ENCODE measurements at regions not wholly inside any gene's neighbourhood (a gene's known extent, or its start where the extent isn't known, plus 50 kb on each side); places are given as distances from the start of the nearest gene placed in this dataset.

DNA sequence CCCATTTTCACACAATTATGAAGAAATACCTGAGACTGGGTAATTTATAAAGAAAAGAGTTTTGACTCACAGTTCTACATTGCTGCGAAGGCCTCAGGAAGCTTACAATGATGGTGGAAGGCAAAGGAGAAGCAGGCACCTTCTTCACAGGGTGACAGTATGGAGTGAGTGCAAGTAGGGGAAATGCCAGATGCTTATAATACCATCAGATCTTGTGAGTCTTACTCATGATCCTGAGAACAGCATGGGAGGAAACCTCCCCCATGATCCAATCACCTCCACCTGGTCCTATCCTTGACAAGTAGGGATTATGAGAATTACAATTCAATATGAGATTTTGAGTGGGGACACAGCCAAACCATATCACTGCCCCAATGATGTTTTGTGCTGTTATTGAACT lies 189.3 kb upstream of the CRY1 start (continued):
- TF ChIP-seq, protein P1, sequence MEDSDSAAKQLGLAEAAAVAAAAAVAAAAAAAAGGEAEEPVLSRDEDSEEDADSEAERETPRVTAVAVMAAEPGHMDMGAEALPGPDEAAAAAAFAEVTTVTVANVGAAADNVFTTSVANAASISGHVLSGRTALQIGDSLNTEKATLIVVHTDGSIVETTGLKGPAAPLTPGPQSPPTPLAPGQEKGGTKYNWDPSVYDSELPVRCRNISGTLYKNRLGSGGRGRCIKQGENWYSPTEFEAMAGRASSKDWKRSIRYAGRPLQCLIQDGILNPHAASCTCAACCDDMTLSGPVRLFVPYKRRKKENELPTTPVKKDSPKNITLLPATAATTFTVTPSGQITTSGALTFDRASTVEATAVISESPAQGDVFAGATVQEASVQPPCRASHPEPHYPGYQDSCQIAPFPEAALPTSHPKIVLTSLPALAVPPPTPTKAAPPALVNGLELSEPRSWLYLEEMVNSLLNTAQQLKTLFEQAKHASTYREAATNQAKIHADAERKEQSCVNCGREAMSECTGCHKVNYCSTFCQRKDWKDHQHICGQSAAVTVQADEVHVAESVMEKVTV (CRISPR knock-in tag; IDR thresholded peaks at IDR 0.05) = no peak
- TF ChIP-seq ZNF140 (CRISPR knock-in tag; IDR thresholded peaks at IDR 0.05) = no peak

DNA sequence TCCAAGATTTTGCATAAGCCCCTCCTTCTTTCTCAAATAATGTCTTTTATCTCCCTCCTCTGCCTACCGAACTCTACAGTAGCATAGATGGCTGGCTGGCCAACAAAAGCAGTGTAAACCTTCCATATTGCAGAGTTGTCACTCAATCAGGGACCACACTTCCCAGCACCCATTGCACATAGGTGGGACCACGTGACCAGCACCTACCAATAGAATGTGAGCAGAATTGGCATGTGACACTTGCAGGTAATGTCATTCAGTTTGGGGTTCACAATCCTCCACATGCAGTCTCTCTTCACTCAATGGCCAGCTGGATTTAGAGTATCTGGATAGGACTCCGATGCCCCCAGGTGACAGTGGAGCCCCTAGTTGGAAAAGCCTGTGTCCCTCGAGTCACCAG lies 190.3 kb upstream of the CRY1 start:
- Histone ChIP-seq H4K20me1 (replicated peaks; ENCODE audit: control insufficient read depth, insufficient read depth, low read length) (no peaks in the 10 kb centered on the region), H3K9me3 (replicated peaks; ENCODE audit: control insufficient read depth, insufficient read depth, low read depth, low read length) (no peaks in the 10 kb centered on the region), H3K4me1 (replicated peaks in 1 of 2; ENCODE audit: control insufficient read depth in 2 of 2, insufficient read depth in 2 of 2, low read length in 2 of 2) (no peaks in the 10 kb centered on the region), H3K27ac (ENCODE audit: extremely low read depth, low read depth, low read length) (no peak overlapping the region), H3K9me1 (ENCODE audit: control insufficient read depth, insufficient read depth, low read length) (no peaks in the 10 kb centered on the region), H3K79me2 (ENCODE audit: control insufficient read depth, insufficient read depth, low read length) (no peaks in the 10 kb centered on the region), H3K9ac (ENCODE audit: insufficient read depth in 1 of 2, low read depth in 2 of 2, low read length in 2 of 2) (no peak overlapping the region), H3K4me2 (ENCODE audit: insufficient read depth, low read length) (no peak overlapping the region), H3K36me3 (ENCODE audit: control insufficient read depth, insufficient read depth, low read length) (no peaks in the 10 kb centered on the region), H3K4me3 (no peak overlapping the region), H3K27me3 (ENCODE audit: control insufficient read depth in 2 of 2, insufficient read depth in 2 of 2, low read length in 2 of 2) (0 out of 5 replicates have a peak, but pooled peaks cover 0 to under 1% of the 10 kb centered on the region in 2 experiments), H2AFZ (ENCODE audit: low read depth, low read length) (no peak overlapping the region)
- TF ChIP-seq CBFA2T2 (conservative IDR thresholded peaks at IDR 0.05) (peak; percentile 35; the same call in 1 of the 2 replicates), NFYB (IDR thresholded peaks at IDR 0.05; ENCODE audit: extremely low read depth, insufficient read length) (peak; percentile 22), RBM15 (IDR thresholded peaks at IDR 0.05; ENCODE audit: insufficient read depth, low read length) (no peak), MYC (IDR thresholded peaks at IDR 0.05; ENCODE audit: low read depth, low read length) (no peak), MYC (CRISPR knock-in tag; IDR thresholded peaks at IDR 0.05; ENCODE audit: borderline replicate concordance, low read depth) (no peak), RAD51 (IDR thresholded peaks at IDR 0.05; ENCODE audit: borderline replicate concordance, low read depth) (peak; percentile 85), TAF15 (IDR thresholded peaks at IDR 0.05; ENCODE audit: low read depth, low read length) (no peak)
- TF ChIP-seq, protein P2, sequence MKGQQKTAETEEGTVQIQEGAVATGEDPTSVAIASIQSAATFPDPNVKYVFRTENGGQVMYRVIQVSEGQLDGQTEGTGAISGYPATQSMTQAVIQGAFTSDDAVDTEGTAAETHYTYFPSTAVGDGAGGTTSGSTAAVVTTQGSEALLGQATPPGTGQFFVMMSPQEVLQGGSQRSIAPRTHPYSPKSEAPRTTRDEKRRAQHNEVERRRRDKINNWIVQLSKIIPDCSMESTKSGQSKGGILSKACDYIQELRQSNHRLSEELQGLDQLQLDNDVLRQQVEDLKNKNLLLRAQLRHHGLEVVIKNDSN (CRISPR knock-in tag; IDR thresholded peaks at IDR 0.05) = peak; percentile 68
- TF ChIP-seq, protein P3, sequence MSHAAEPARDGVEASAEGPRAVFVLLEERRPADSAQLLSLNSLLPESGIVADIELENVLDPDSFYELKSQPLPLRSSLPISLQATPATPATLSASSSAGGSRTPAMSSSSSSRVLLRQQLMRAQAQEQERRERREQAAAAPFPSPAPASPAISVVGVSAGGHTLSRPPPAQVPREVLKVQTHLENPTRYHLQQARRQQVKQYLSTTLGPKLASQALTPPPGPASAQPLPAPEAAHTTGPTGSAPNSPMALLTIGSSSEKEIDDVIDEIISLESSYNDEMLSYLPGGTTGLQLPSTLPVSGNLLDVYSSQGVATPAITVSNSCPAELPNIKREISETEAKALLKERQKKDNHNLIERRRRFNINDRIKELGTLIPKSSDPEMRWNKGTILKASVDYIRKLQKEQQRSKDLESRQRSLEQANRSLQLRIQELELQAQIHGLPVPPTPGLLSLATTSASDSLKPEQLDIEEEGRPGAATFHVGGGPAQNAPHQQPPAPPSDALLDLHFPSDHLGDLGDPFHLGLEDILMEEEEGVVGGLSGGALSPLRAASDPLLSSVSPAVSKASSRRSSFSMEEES (CRISPR knock-in tag; IDR thresholded peaks at IDR 0.05) = peak; percentile 42
- TF ChIP-seq, protein P4, sequence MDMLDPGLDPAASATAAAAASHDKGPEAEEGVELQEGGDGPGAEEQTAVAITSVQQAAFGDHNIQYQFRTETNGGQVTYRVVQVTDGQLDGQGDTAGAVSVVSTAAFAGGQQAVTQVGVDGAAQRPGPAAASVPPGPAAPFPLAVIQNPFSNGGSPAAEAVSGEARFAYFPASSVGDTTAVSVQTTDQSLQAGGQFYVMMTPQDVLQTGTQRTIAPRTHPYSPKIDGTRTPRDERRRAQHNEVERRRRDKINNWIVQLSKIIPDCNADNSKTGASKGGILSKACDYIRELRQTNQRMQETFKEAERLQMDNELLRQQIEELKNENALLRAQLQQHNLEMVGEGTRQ (CRISPR knock-in tag; IDR thresholded peaks at IDR 0.05) = peak; percentile 73
- ChIA-PET POLR2A (no interaction called here), CTCF (ENCODE audit: low intra/inter-chr PET ratio) (no interaction called here)
- intact Hi-C loops (cut with micrococcal nuclease) (no loop called here), in situ Hi-C loops (cut with MboI) (no loop called here)
- BruUV-seq (replicated peaks) = no TSS peak
- DNase-seq (ENCODE audit: extremely low read depth in 1 of 4, low spot score in 3 of 4) = peak in 2 of 4 experiments; percentile 9 to 14
- 0% methylated on average over 4 of the region's 4 CpGs for WGBS (ENCODE audit: insufficient coverage, low coverage, missing lambda C conversion rate)
- ATAC-seq = no peak
- FAIRE-seq = no peak
